Mucosa of descending colon (tissue), 3 donors: ENCODE measurements at regions not wholly inside any gene's neighbourhood (a gene's known extent, or its start where the extent isn't known, plus 50 kb on each side); places are given as distances from the start of the nearest gene placed in this dataset.

Experiments used
- ATAC-seq: fragments of 200-7000 bp; cut with Tn5 transposase; one replicate; pipeline ENCODE4 v1.9.1; 2020; ENCODE audit warnings: mild to moderate bottlenecking, moderate library complexity
- DNase-seq, 3 donors: peaks; one replicate each; pipeline ENCODE4 v3.0.0-alpha.2; 2020
- H3K36me3 ChIP-seq: fragments of 200-600 bp; one replicate; pipeline ENCODE4 v1.8.0; 2021; ENCODE audit warnings: low read depth, mild to moderate bottlenecking
- H3K4me1 ChIP-seq: fragments of 200-600 bp; one replicate; pipeline ENCODE4 v1.8.0; 2021; ENCODE audit warnings: low read depth, mild to moderate bottlenecking
- H3K4me3 ChIP-seq: fragments of 200-600 bp; one replicate; pipeline ENCODE4 v1.8.0; 2021; ENCODE audit warnings: mild to moderate bottlenecking
- H3K9me3 ChIP-seq: fragments of 200-600 bp; one replicate; pipeline ENCODE4 v1.8.0; 2021; ENCODE audit warnings: mild to moderate bottlenecking
- intact Hi-C, 2 donors: fragments of 100-400 bp; cut with DNase I in 1 of 2; cut with micrococcal nuclease in 1 of 2; formaldehyde crosslinking; loops; one replicate each; pipeline versions ENCODE4 v1.11.0 to v1.11.1; 2022; cut with DNase I, micrococcal nuclease
- TF ChIP-seq, protein P1 (sequence below): fragments of 200-600 bp; IDR thresholded peaks from one replicate; pipeline ENCODE4 v1.8.0; 2022; ENCODE audit warnings: antibody characterized with exemption, mild to moderate bottlenecking
- donor health status: DM: no; HTN: no; CAD: no; lungs with moderate emphysema.
- donor health status: DM: no; HTN: no; CAD: no.
- donor health status: DM: no; HTN: yes; CAD: no.

DNA sequence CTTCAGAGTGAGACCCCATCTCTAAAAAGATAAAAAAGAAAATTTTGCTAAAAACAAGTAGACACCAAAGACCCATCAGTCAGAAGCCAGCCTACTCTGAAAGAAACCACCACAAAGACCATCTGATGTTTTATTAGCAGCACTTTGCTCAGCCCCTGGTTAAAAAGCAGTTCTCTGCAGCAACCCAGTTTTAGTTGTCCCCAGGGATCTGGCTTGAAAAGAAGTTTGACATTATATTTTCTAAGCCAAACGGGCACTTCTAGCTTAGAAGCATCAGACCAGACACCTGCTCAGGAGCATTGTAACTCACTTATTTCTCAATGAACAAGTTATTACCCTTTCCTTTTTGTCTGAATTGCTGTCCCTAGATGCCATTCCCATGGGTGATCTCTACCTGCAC is 164.2 kb upstream of the ETAA1 start:
- no peaks in the 10 kb centered on the region for H3K36me3 ChIP-seq
- no peaks in the 10 kb centered on the region for H3K9me3 ChIP-seq
- intact Hi-C loops, result no loop called here
- DNase-seq (no peak), ATAC-seq (no peak)
- no peaks in the 10 kb centered on the region for H3K4me1 ChIP-seq
- no peak overlapping the region for H3K4me3 ChIP-seq
- TF ChIP-seq, protein P1, sequence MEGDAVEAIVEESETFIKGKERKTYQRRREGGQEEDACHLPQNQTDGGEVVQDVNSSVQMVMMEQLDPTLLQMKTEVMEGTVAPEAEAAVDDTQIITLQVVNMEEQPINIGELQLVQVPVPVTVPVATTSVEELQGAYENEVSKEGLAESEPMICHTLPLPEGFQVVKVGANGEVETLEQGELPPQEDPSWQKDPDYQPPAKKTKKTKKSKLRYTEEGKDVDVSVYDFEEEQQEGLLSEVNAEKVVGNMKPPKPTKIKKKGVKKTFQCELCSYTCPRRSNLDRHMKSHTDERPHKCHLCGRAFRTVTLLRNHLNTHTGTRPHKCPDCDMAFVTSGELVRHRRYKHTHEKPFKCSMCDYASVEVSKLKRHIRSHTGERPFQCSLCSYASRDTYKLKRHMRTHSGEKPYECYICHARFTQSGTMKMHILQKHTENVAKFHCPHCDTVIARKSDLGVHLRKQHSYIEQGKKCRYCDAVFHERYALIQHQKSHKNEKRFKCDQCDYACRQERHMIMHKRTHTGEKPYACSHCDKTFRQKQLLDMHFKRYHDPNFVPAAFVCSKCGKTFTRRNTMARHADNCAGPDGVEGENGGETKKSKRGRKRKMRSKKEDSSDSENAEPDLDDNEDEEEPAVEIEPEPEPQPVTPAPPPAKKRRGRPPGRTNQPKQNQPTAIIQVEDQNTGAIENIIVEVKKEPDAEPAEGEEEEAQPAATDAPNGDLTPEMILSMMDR, result no peak

- no peak for DNase-seq
- Histone ChIP-seq H3K4me3 (no peak overlapping the region), H3K4me1 (no peaks in the 10 kb centered on the region), H3K9me3 (no peaks in the 10 kb centered on the region), H3K36me3 (no peaks in the 10 kb centered on the region)
- TF ChIP-seq, protein P1, result no peak
- peak; percentile 31 for ATAC-seq
- intact Hi-C loops, result no loop called here
Measured at GRCh38 chr2:67234440-67234839, 162.7 kb upstream of the ETAA1 start.

DNA sequence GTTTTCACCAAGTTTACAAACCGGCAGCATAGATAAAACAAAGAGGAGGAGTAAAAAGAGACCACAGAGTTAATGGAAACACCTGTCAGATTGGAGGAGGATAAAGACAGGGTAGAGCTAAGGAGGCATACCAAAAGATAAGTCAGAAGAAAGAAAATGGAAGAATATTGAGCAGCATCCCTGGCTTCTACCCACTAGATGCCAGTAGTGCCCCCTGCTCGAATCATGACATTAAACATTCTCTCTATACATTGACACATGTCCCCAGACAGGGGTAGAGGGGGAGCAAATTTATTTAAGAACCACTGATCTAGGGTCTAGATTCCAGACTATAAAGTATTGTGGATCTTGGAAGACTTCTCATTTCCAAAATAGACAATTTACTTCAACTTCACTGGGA is 159.8 kb upstream of the ETAA1 start:
- DNase-seq (no peak), ATAC-seq (no peak)
- Histone ChIP-seq H3K9me3 (no peaks in the 10 kb centered on the region), H3K4me1 (no peaks in the 10 kb centered on the region), H3K36me3 (no peaks in the 10 kb centered on the region), H3K4me3 (no peak overlapping the region)
- TF ChIP-seq, protein P1, result no peak
- intact Hi-C loops, result no loop called here

- intact Hi-C loops, result no loop called here
- TF ChIP-seq, protein P1, result no peak
- no peaks in the 10 kb centered on the region for H3K9me3 ChIP-seq
- H3K4me3 ChIP-seq, result no peak overlapping the region
- no peak for DNase-seq
- no peaks in the 10 kb centered on the region for H3K4me1 ChIP-seq
- H3K36me3 ChIP-seq, result no peaks in the 10 kb centered on the region
- no peak for ATAC-seq
Measured at GRCh38 chr2:67240507-67240906, 156.6 kb upstream of the ETAA1 start.

- no peaks in the 10 kb centered on the region for H3K4me1 ChIP-seq
- no peaks in the 10 kb centered on the region for H3K36me3 ChIP-seq
- TF ChIP-seq, protein P1, result no peak
- intact Hi-C loops, result no loop called here
- DNase-seq (no peak), ATAC-seq (no peak)
- no peaks in the 10 kb centered on the region for H3K9me3 ChIP-seq
- no peak overlapping the region for H3K4me3 ChIP-seq
Measured at GRCh38 chr2:67241453-67241852, 155.7 kb upstream of the ETAA1 start.

DNA sequence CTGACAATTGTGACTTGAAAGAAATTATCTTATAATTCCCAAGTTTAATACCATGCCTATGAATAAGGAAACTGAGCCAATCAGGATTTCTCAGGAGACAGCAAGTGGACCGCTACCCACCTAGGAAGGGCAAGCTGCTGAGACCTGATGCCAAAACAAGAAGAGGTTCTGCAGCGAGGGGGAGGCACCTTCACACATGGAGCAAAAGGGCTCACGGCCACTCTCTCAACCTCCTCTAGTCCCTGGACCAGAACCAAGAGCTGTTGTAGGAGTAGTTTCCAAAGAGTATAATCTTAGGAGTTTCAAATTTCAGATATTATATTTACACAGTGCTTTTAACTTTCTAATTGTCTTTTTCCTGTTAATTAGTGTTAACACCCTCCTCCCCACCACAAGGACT is 154.7 kb upstream of the ETAA1 start:
- TF ChIP-seq, protein P1, result no peak
- Histone ChIP-seq H3K36me3 (no peaks in the 10 kb centered on the region), H3K4me1 (no peaks in the 10 kb centered on the region), H3K9me3 (no peaks in the 10 kb centered on the region), H3K4me3 (no peak overlapping the region)
- intact Hi-C loops, result no loop called here
- ATAC-seq (no peak), DNase-seq (no peak)
